ENCODE measurements at regions not wholly inside any gene's neighbourhood (a gene's known extent, or its start where the extent isn't known, plus 50 kb on each side); places are given as distances from the start of the nearest gene placed in this dataset.
"Not testable (repeated sequence)": the region's sequence is repeated elsewhere in the genome, so short reads cannot be mapped to it uniquely, and the experiment has no call there.

DNA sequence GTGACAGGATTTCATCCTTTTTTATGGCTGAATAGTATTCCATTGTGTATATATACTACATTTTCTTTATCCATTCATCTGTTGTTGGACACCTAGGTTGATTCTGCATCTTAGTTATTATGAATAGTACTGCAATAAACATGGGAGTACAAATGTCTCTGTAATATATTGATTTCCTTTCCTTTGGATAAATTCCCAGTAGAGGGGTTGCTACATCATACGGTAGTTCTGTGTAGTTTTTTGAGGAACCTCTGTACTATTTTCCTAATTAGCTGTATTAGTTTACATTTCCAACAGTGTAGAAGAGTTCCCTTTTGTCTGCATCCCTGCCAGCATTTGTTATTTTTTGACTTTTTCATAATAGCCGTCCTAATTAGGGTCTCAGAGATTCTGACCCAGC, 201.3 kb downstream of the GIPC2 start:
- no peak for DNase-seq (ENCODE audit: low read depth, low spot score)

DNA sequence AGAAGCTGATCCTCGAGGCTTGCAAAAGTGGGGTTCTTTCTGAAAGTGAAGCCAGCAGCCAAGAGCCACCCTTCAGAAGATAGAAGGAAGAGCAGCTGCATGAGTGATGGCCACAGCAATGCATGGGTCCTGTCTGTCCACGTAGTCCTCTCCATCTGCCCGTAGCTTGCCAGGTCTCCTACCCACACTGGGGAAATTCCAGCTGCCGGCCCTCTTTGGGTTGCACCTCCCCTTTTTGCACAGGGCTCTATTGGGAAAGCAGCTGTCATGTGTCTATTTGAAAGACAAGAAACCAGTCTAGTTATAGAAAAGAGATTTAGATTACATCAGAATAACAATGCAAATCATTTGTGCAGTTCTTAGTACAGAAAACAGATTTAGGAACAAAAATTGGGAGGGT, 204.4 kb downstream of the GIPC2 start:
- no peak for DNase-seq (ENCODE audit: low read depth, low spot score)

DNA sequence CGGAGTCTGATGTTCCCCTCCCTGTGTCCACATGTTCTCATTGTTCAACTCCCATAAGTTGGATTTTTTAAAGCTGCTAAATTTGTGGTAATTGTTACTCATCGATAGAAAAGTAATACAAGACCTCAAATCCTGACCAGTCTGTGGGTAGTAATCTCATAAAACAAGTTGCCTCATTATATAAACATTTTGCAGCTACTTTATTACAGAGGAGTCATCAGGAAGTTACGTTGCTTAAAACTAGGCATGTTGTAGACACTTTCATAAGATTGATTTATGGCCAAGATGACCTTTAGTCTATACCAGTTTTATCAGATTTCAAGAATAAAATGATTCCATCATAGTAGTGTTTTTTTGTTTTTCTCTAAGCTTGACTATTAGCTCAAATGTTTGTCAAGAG, 208.8 kb downstream of the GIPC2 start:
- DNase-seq (ENCODE audit: low read depth, low spot score), result no peak

DNA sequence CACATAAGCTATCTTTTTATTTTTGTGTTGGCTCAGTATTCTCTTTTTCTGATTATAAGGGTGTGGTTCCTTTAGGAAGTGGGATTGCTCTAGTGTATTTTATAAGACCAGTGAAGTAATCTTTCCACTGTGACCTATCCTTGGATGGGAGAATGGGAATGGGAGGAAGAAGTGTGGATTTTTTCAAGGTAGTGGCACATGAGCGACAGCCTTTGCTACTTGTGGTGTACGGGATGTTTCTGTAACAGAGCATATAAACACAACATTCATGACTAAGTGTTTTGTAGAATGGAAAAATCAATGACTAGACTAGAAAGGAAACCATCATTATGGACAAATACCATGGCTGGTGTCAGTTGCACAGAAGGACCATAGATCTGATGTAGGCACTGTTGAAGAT, 209.6 kb downstream of the GIPC2 start:
- DNase-seq (ENCODE audit: low read depth, low spot score), result no peak

DNA sequence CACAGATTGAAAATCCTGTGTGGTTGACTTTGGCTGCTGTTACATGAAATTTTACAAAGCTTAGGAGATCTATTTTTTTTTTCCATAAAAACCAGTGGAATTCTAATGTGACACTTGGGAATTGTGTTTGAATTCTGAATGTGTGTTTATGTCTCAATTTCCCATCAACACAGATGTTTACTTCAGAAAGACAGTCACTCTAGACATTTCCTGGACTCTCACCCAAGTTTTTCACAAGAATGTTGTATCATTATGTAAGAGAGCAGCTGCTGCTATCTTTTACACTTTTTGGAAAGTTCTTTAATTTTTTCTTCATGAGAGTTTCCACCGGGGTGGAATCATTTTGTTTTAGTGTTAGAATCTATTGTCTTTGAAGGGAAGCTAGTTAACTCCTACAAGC, 210.1 kb downstream of the GIPC2 start:
- no peak for DNase-seq (ENCODE audit: low read depth, low spot score)

DNA sequence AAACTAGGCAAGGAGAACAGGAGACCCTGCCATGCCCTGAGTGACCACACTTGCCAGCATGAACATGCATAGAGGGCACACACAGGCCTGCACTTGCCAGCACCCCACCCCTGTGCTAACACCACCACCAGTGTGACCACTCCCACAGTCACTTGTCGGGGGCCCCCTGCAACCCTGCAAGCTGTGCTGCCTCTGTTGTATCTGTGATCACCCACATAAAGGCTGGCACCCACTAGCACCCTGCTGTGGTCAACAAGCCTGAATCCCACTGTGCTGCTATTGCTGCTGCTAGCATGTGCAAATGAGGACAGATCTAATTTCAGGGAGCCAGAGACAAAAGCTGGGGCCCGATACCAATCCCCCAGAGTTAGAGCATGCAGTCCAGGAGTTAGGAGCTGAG, 217.7 kb downstream of the GIPC2 start:
- DNase-seq (ENCODE audit: low read depth, low spot score), result no peak

DNA sequence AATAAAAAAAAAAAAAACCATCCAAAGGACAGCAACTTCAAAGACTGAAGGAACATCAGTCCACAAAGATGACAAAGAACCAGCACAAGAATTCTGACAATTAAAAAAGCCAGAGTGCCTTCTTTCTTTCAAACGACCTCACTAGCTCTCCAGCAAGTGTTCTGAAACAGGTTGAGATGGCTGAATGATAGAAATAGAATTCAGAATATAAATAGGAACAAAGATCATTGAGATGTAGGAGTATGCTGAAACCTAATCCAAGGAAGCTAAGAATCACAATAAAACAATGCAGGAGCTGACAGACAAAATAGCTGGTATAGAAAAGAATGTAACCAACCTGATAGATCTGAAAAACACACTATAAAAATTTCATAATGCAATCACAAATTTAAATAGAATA, 218.2 kb downstream of the GIPC2 start:
- DNase-seq (ENCODE audit: low read depth, low spot score), result no peak

DNA sequence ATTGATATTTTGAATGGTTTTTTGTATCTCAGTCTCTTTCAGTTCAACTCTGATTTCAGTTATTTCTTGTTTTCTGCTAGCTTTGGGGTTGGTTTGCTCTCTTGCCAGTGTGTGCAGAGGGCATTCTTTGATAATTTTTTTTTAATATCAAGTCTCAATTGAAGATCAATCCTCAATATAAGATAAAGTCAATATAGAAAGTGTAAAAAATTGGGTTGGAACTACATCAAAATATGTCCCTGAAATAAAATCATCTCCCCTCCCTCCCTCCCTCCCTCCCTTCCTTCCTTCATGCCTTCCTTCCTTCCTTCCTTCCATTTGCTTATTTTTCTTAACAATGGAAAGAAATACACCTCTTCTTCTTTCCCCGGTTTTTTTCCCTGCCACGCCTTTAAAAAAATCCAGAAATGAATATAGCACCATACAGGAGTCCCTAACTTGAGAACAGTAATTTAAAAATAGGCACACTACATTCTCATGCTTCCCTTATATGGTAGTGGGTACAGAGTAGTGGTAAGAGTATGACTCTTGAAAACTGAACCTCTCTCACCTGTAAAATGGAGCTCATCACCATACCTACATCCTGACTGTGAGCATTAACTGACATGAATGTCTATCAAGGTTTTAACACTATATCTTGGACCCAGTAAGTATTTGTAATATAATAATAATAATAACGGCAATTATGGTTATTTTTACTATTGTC, 221.9 kb downstream of the GIPC2 start:
- no peak for DNase-seq (ENCODE audit: low read depth, low spot score)

DNA sequence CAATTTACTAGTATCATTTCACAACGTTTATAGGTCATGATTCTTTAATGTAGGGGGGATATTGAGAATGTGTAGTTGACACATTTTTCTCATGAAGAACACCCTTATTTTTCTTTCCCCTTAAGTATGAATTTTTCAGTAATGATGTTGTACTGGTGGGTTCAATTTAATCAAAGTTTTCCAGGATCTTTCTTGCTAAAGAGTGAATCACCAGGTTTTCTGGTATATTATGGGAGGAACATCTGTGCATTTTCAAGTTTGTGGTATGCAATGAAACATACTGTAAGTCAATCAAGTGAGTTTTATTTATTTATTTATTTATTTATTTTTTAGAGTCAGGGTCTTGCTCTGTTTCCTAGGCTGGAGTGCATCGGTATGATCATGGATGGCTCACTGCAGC, 221.2 kb upstream of the PTGFR start:
- no peak for DNase-seq (ENCODE audit: low read depth, low spot score)

DNA sequence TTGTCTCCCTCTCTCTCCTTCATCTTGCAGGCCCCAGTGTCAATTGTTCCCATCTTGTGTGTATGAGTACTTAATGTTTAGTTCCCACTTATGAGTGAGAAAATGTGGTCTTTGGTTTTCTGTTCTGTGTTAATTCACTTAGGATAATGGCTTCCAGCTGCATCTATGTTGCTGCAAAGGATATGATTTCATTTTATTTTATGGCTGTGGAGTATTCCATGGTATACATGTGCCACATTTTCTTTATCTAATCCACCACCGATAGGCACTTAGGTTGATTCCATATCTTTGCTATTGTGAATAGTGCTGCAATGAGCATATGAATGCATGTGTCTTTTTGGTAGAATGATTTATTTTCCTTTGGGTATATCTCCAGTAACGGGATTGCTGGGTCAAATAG, 219.4 kb upstream of the PTGFR start:
- DNase-seq (ENCODE audit: low read depth, low spot score), result not testable (repeated sequence)

DNA sequence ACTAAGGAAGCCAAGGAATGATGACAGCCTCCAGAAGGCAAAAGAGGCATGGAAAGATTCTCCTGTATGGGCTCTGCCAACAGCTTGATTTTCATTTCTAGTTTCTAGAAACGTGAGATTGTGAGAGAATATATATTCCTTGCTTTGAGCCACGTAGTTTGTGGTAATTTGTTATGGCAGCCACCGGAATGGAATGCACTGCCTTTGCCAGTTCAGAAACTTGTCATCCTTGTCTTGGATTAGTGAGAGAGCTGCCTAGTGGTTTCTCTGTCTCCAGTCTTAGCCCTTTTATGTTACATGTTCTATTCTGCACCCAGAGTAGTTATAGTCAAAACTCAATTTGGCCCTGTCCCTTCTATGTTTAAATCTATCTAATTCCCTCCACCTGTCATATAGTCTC, 216.0 kb upstream of the PTGFR start:
- no peak for DNase-seq (ENCODE audit: low read depth, low spot score)

DNA sequence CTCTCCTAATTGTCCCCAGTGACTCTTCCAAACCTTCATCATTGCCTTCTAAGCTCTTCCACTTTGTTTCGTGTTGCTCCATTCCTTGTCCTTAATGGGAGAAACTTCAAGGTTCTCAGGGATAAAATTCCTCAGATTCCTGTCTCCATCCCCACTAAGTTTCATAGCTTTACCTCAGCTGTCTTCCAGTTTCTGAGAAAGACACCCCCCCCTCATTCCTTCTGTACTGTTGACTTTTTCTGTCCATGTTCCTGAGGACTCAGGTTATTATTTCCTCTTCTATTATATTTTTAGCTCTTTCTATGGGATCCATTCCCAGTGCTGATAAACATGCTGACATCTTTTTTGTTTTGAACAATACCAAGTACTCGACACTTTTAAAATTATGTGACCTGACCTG, 215.3 kb upstream of the PTGFR start:
- no peak for DNase-seq (ENCODE audit: low read depth, low spot score)

DNA sequence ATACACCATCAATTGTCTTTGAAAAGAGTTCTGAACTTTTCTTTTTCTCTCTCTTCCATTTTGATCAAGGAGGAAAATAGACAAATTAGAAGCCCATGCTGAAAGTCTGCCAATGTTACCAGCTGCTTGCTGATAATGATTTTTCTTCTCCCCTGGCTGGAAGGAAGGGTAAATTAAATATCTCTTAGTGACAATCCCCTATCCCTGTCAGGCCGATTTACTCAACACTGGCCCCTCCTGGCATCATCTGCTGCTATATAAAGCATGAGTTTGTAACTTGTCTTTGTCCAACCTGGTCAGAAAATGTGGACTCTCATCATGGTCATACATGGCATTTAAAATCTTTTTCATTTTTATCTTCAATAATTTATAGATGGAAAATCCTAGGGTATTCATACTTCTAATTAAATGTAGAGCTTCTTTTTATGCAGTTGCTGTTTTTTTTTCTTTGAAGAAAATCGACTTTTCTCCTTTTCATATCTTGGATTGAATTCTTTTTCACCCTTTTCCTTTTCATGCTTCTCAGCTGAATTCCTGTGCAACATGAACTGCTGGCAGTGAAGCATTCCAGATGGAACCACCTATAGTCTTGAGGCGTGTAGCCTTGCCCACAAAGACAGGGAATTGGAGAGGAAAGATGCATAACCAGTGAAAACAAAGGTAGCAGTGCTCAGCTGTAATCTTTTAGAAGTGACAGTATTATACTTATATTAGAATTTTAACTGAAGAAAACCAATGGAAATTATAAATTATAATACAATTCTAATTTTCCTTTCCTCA, 214.7 kb upstream of the PTGFR start:
- DNase-seq (ENCODE audit: low read depth, low spot score), result no peak

DNA sequence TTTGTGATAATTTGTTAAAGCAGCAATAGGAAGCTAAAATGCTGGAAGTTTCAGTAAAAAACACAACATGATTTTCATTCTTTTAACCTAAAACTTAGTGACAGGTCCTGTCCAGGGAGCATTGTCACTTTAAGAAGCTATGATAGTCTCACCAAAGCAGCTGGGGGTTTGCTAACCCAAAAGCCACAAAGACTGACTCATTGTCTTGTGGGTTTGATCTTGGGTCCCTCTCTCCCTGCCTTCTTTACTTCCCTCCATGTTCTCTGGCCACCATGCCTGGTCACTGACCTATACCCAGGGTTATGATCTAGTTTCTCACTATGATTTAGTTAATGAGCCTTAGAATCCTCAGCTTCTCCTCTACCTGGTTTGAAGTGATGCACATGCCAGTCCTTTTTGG, 213.5 kb upstream of the PTGFR start:
- no peak for DNase-seq (ENCODE audit: low read depth, low spot score)

DNA sequence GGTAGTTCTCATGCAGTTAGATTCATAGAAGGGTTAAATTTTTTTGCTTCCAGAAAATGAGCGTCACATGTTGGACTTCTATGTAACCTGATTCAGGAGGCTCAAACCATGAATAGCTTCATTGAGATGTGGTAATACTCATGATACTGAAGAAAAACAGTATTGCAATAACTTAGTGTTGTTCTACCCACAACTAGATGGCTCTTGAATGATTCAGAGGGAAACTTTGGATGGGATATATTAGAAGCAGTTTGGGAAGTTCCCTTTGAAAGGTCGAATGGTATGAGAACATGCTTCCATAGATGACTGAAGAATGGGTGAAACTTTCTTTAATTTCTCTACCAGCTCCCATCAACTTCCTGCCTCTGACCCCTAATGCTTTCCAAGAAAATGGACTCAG, 211.7 kb upstream of the PTGFR start:
- no peak for DNase-seq (ENCODE audit: low read depth, low spot score)

DNA sequence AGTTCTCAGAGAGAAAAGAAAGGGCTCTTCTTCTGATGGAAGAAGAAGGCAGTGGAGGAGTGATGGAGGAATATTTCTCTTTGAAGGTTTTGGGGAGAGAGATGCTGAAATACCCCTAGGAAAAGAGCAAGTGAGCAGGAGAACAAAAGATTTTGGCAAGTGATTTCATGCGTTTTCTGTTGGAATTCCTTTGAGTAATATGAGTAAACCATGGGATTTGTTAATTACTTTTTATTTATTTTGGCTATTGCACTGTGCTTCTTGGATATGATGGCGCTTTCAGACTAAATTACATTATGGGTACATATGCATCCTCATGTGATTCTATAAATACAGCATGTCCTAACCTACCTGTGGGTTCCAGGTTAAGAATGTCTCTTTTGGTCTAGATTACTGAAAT, 210.1 kb upstream of the PTGFR start:
- DNase-seq (ENCODE audit: low read depth, low spot score), result no peak

DNA sequence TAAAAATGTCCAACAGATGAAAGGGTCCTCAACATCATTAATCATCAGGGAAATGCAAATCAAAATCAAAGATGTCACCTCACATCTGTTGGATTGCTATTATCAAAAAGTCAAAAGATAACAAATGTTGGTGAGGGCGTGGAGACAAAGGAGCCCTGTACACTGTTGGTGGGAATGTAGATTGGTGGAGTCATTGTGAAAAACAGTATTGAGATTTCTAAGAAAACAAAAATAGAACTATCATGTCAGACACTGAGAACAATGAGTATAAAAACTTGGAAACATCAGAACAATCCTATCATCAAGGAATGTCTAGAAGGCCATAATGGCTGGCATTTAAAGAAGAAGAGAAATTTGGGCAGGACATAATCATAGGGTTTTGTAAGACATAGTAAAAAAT, 209.2 kb upstream of the PTGFR start:
- DNase-seq (ENCODE audit: low read depth, low spot score), result no peak

DNA sequence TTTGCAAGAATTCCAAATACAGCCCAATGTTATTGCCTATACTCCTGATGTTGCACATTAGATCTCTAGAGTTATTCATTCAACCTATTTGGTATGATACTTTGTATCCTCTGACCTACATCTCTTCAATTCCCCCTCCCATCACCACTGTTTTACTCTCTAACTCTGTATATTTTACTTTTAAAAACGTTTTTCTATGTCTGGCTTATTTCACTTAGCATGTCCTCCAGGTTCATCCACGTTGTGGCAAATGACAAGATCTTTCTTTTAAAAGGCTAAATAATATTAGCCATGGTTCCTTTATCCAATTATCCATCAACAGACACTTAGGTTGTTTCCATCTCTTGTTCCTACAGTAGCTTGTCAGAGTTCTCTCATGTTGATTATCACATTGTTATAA, 207.1 kb upstream of the PTGFR start:
- no peak for DNase-seq (ENCODE audit: low read depth, low spot score)

DNA sequence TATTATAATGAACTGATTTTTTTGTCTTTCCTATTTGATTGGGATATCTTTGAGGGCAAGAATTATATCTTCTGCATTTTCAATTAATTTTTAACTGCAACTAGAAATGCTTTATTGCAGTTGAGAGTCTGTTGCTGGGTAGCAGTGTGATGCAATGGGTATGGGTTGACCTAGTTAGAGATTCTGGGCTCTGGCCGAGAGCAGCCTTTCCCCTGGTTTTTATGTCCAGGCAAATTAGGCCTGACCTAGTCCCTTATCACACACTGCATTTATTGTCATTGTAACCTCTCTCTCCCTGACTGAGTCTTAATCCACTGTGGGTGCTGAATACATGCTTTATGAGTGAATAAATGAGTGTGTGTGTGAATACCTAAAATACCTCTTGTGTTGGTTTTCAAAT, 206.4 kb upstream of the PTGFR start:
- DNase-seq (ENCODE audit: low read depth, low spot score), result no peak

DNA sequence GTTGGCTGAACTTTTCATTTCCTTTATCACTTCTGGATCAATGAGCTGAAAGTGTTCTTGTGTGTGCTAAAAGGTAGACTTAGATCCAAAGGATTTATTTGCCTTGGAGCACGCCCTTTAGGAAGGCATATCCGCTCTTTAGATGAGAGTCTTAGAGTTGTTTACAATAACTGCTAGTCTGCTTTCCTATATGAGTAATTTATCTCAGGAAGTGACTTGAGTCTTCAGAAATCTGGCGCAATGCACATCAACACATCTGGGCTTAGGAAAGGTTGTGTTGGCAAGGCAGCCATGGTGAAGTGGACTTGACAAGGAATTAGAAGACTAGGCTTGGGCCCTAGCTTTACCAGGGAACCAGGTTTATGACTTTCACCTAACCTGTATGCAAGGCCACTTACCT, 204.1 kb upstream of the PTGFR start:
- no peak for DNase-seq (ENCODE audit: low read depth, low spot score)

DNA sequence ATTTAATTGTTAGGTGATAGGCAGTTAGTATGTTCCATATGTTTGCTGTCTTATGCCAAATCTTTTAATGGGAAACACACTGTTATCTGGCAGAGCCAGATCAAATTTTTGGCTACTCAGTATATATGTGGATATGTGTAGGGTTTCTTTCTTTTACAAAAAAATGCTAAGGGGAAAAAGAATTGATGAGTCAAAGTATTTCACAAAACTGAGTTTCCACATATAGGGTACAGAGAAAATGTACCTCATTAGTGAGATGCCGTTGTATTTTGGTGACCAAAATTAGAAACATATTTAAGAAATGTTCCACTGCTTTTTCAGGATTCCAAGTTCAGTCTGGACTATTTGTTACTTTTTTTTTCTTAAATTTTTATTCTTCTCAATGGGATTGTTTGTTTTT, 201.2 kb upstream of the PTGFR start:
- DNase-seq (ENCODE audit: low read depth, low spot score), result no peak

DNA sequence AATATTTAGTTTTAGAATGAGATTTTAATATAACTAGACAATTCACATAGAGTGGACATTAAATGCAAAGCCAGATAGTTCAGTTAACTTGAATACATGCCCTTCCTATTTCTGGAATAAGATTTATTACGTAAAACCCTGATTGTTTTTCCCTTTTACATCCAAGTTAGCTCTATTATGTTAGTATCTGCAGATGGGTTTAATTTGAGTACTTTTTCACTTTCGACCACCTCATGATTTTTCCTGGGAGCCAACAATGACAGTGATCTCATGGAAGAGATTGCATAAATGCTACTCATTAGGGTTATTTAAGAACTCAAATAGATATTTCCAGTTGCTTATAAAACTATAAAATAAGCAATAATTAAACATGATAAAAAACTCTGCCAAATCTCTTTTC, 199.4 kb upstream of the PTGFR start:
- DNase-seq (ENCODE audit: low read depth, low spot score), result no peak

DNA sequence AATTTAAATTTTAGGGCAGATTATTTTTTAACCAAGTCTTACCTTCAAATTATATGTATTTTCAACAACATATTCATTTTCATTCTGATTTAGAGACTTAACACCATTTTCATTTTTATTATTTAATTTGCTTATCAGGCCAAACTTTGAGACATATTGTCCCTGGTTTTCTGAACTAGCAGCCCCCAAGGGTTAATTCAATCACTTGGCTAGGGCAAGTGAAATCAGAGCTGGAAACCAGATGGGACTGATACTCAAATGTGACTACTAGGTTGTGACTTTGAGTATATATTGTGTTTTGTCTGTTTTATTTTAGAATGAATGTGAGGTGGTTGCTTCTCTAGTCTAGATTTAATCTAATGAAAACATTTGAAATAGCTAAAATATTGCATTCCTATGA, 198.9 kb upstream of the PTGFR start:
- no peak for DNase-seq (ENCODE audit: low read depth, low spot score)

DNA sequence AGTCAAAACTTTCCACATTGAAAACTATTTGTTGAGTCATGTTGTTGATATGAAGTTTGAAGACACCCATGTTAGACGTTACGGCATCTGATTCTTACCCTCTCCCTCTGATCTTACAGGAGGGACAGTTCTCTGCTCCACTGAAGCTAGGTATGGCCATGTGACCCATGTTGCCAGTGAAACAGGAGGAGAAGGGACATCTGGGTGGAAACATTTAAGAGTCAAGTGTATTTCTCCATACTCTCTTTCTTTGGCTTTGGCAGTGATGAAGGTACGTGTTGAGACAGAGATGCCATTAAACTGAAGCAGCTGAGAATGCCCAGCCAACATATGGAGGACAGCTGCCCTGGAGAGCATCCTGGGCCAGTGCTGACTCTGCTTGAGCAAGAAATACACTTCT, 198.4 kb upstream of the PTGFR start:
- no peak for DNase-seq (ENCODE audit: low read depth, low spot score)
